D721Med (cell line): ENCODE measurements at regions not wholly inside any gene's neighbourhood (a gene's known extent, or its start where the extent isn't known, plus 50 kb on each side); places are given as distances from the start of the nearest gene placed in this dataset.

Experiments used
- DNase-seq: peaks from one replicate; pipeline ENCODE4 v3.0.0; 2011; ENCODE audit warnings: low spot score; ENCODE audit not compliant: insufficient read length
- FAIRE-seq: peaks from 2 replicates; lab custom pipeline; 2011; peaks lifted over from hg19 to GRCh38; lab: Jason Lieb, UNC
- TF ChIP-seq, protein P1 (sequence below): IDR thresholded peaks from 2 replicates; pipeline ENCODE4 v1.5.1; 2012; ENCODE audit warnings: mild to moderate bottlenecking, control low read depth; ENCODE audit not compliant: insufficient read depth; ENCODE audit errors: missing control alignments

DNA sequence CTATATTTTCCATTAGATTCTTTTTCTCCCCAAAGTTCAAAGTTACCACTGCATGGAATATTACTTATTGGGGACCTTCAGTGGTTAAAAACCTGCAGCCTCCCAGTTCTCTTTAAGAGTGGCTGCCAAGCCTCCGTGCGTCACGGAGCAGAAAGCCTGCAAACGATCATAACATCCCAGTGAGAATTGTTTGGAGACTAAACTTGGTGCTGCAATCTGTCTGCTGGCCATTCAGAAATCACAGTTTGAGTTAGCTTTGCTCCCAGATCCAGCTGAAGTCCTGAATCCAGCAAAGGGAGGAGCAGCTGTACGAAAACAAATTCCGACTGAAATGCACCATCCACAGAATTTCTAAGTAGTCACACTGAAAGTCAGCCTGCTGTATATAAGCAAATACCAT lies 213.5 kb upstream of the PDE10A start:
- DNase-seq (no peak), FAIRE-seq (no peak)
- TF ChIP-seq, protein P1, sequence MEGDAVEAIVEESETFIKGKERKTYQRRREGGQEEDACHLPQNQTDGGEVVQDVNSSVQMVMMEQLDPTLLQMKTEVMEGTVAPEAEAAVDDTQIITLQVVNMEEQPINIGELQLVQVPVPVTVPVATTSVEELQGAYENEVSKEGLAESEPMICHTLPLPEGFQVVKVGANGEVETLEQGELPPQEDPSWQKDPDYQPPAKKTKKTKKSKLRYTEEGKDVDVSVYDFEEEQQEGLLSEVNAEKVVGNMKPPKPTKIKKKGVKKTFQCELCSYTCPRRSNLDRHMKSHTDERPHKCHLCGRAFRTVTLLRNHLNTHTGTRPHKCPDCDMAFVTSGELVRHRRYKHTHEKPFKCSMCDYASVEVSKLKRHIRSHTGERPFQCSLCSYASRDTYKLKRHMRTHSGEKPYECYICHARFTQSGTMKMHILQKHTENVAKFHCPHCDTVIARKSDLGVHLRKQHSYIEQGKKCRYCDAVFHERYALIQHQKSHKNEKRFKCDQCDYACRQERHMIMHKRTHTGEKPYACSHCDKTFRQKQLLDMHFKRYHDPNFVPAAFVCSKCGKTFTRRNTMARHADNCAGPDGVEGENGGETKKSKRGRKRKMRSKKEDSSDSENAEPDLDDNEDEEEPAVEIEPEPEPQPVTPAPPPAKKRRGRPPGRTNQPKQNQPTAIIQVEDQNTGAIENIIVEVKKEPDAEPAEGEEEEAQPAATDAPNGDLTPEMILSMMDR: no peak

DNA sequence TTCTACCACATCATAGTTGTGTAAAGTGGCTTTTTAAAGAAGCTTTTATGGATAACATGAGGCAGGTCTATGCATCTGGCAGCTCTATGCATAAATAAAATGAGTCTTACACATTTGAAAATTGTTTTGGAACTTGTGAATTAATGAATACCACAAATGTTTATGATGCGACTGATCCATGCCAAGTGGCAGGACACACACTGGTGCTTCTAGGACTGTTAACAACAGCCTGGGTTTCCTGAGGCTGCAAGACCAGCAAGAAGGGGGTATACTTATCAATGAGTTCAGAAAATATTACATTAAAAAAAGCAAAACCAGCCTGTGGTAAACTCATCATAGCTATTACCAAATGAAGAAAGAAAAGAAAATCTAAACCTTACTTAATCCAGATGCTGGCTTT lies 212.9 kb upstream of the PDE10A start:
- FAIRE-seq: no peak
- TF ChIP-seq, protein P1: no peak

DNA sequence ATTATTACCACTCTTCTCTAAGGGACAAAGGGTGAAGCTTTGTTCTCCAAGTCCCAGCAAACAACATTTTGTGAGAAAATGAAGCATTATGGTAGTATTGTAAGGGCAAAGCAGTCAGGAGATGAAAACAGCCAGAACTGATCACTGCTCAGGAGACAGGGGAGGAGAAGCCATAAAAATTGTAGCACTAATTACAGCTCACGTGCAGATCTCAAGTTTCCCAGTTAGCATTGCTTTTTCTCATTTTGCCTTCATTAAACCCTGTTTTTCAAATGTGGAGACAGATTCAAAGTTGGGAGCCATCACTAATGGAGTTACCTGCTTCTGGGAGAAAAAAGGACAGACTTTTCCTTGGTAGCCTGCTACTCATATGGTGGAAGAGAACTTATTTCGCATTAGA lies 210.9 kb upstream of the PDE10A start:
- TF ChIP-seq, protein P1: no peak
- FAIRE-seq (no peak), DNase-seq (no peak)

More for the DNA sequence above, 212.9 kb upstream of the PDE10A start:
- DNase-seq: no peak

DNA sequence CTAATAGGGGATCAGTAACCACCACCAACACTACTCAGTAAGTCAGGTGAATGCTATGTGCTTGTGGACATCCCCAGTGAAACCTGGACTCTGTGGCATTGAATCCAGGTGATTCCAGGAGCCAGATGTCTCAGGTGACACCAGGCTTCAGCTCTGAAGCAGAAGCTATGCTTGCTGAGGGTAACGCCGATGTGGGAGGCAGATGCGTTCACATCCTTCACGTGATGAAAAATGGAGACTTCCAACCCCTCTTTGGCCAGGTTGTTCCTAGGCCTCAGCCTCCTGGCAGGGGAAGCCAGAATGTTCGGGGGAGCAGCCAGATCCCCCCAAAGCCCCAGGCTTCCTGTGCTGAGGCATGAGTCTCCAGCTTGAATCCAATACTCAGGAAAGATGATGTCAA lies 209.8 kb upstream of the PDE10A start:
- FAIRE-seq (no peak), DNase-seq (no peak)
- TF ChIP-seq, protein P1: no peak

- DNase-seq (no peak), FAIRE-seq (no peak)
Observed at GRCh38 chr6:165872311-165872710, 209.3 kb upstream of the PDE10A start.

GRCh38 chr6:165871571-165871970 lies 208.5 kb upstream of the PDE10A start:
- TF ChIP-seq, protein P1: no peak
- DNase-seq: no peak
- FAIRE-seq: no peak

More at GRCh38 chr6:165872311-165872710, 209.3 kb upstream of the PDE10A start:
- TF ChIP-seq, protein P1: no peak

- no peak for FAIRE-seq
- TF ChIP-seq, protein P1: no peak
- no peak for DNase-seq
Observed at GRCh38 chr6:165869526-165869925, 206.5 kb upstream of the PDE10A start.
